Caco-2 (cell line): ENCODE measurements at regions not wholly inside any gene's neighbourhood (a gene's known extent, or its start where the extent isn't known, plus 50 kb on each side); places are given as distances from the start of the nearest gene placed in this dataset.

Experiments
- BruUV-seq: library from RNA; stranded (reverse); fragments of 400-500 nt; replicated peaks from 2 replicates; lab custom pipeline; 2021; lab: Mats Ljungman, UMichigan
- CTCF ChIA-PET: fragments of 300-600 bp; sonication (Branson Sonifier 250); formaldehyde crosslinking; loops from one replicate; lab custom pipeline; 2022; ENCODE audit warnings: antibody characterized with exemption; lab: Charles Lee
- POLR2A ChIA-PET: fragments of 300-600 bp; sonication (Branson Sonifier 250); formaldehyde crosslinking; loops from one replicate; lab custom pipeline; 2022; ENCODE audit warnings: antibody characterized with exemption; lab: Charles Lee
- DNase-seq, 2 experiments: peaks; one replicate each; pipeline versions ENCODE4 v3.0.0 to v3.0.0-alpha.2; 2020 to 2022
- H3K27me3 ChIP-seq: replicated peaks from 2 replicates; pipeline ENCODE4 v1.6.0; 2011; ENCODE audit warnings: low read length; ENCODE audit not compliant: control insufficient read depth, insufficient read depth
- H3K36me3 ChIP-seq: 2 replicates; pipeline ENCODE4 v1.5.1; 2011; ENCODE audit warnings: low read length; ENCODE audit not compliant: control insufficient read depth, insufficient read depth
- H3K4me1 ChIP-seq: fragments of 250-450 bp; sonication (Bioruptor Pico); 2 replicates; pipeline ENCODE4 v1.5.1; 2020; ENCODE audit warnings: mild to moderate bottlenecking
- H3K4me3 ChIP-seq: 2 replicates; pipeline ENCODE4 v1.5.1; 2011; ENCODE audit warnings: low read depth, mild to moderate bottlenecking, control low read depth, low read length
- H3K9me3 ChIP-seq: fragments of 250-450 bp; sonication (Bioruptor Pico); 2 replicates; pipeline ENCODE4 v1.5.1; 2020; ENCODE audit warnings: mild to moderate bottlenecking, moderate library complexity
- H3K27ac Mint-ChIP-seq: one replicate; pipeline ENCODE4 v1.8.0; 2022; ENCODE audit warnings: mixed read lengths; ENCODE audit not compliant: unreplicated experiment
- H3K27me3 Mint-ChIP-seq: one replicate; pipeline ENCODE4 v1.8.0; 2022; ENCODE audit warnings: mixed read lengths; ENCODE audit not compliant: insufficient read depth, unreplicated experiment
- H3K36me3 Mint-ChIP-seq: one replicate; pipeline ENCODE4 v1.8.0; 2022; ENCODE audit warnings: mild to moderate bottlenecking, mixed read lengths; ENCODE audit not compliant: insufficient read depth, unreplicated experiment
- H3K4me1 Mint-ChIP-seq: one replicate; pipeline ENCODE4 v1.8.0; 2022; ENCODE audit warnings: low read depth, mixed read lengths; ENCODE audit not compliant: unreplicated experiment
- H3K4me3 Mint-ChIP-seq: one replicate; pipeline ENCODE4 v1.8.0; 2022; ENCODE audit warnings: mild to moderate bottlenecking, moderate library complexity, mixed read lengths; ENCODE audit not compliant: unreplicated experiment
- H3K9me3 Mint-ChIP-seq: one replicate; pipeline ENCODE4 v1.8.0; 2022; ENCODE audit warnings: mixed read lengths; ENCODE audit not compliant: unreplicated experiment
- intact Hi-C: fragments of 100-400 bp; cut with micrococcal nuclease; formaldehyde crosslinking; loops from one replicate; pipeline ENCODE4 v1.10.0; 2022; ENCODE audit not compliant: unreplicated experiment
- TF ChIP-seq, protein P1 (sequence below), 2 experiments: fragments of 200-600 bp in 1 of 2; IDR thresholded peaks; 1 replicate in 1 of 2; 2 replicates in 1 of 2; pipeline versions ENCODE4 v1.5.1 to v1.8.0; 2011 to 2022; ENCODE audit warnings: antibody characterized with exemption in 1 of 2, control low read depth in 1 of 2, inconsistent platforms in 1 of 2, low read depth in 1 of 2, low read length in 1 of 2, mild to moderate bottlenecking in 1 of 2, moderate library complexity in 1 of 2; ENCODE audit not compliant: insufficient read depth in 1 of 2, severe bottlenecking in 1 of 2, unreplicated experiment in 1 of 2

DNA sequence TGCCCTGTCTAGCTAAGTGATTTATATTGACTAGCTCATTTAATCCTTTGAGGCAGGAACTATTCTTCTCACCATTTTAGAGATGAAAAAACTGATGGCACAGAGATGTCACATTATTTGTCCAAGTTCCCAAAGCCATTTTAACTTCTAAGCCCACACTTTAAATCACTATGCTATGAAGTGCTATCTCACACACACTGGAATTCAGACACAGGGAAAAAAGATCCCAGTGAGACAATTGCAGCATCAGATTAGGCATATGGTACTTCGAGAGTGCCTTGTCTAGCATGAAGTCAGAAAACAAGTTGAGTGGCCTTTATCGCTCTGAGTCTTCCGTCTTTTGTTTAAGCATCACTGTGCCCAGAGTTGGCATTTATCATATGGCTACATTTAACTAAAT, 54.1 kb upstream of the PDE7B start:
- Mint-ChIP-seq H3K36me3 (no peaks in the 10 kb centered on the region), H3K4me3 (no peak overlapping the region), H3K27ac (no peak overlapping the region), H3K4me1 (no peaks in the 10 kb centered on the region), H3K27me3 (peaks cover 3% of the 10 kb centered on the region), H3K9me3 (no peaks in the 10 kb centered on the region)
- POLR2A ChIA-PET: no interaction called here
- Histone ChIP-seq H3K36me3 (no peaks in the 10 kb centered on the region), H3K9me3 (no peaks in the 10 kb centered on the region; the same call in 1 of the 2 replicates), H3K4me3 (no peak overlapping the region), H3K4me1 (no peaks in the 10 kb centered on the region), H3K27me3 (no peaks in the 10 kb centered on the region)
- BruUV-seq: no TSS peak
- DNase-seq: no peak
- intact Hi-C loops: no loop called here
- TF ChIP-seq, protein P1, sequence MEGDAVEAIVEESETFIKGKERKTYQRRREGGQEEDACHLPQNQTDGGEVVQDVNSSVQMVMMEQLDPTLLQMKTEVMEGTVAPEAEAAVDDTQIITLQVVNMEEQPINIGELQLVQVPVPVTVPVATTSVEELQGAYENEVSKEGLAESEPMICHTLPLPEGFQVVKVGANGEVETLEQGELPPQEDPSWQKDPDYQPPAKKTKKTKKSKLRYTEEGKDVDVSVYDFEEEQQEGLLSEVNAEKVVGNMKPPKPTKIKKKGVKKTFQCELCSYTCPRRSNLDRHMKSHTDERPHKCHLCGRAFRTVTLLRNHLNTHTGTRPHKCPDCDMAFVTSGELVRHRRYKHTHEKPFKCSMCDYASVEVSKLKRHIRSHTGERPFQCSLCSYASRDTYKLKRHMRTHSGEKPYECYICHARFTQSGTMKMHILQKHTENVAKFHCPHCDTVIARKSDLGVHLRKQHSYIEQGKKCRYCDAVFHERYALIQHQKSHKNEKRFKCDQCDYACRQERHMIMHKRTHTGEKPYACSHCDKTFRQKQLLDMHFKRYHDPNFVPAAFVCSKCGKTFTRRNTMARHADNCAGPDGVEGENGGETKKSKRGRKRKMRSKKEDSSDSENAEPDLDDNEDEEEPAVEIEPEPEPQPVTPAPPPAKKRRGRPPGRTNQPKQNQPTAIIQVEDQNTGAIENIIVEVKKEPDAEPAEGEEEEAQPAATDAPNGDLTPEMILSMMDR (IDR thresholded peaks at IDR 0.05; ENCODE audit: insufficient read depth in 1 of 2, low read depth in 1 of 2, low read length in 1 of 2, severe bottlenecking in 1 of 2, unreplicated experiment in 1 of 2): no peak
- CTCF ChIA-PET: no interaction called here

DNA sequence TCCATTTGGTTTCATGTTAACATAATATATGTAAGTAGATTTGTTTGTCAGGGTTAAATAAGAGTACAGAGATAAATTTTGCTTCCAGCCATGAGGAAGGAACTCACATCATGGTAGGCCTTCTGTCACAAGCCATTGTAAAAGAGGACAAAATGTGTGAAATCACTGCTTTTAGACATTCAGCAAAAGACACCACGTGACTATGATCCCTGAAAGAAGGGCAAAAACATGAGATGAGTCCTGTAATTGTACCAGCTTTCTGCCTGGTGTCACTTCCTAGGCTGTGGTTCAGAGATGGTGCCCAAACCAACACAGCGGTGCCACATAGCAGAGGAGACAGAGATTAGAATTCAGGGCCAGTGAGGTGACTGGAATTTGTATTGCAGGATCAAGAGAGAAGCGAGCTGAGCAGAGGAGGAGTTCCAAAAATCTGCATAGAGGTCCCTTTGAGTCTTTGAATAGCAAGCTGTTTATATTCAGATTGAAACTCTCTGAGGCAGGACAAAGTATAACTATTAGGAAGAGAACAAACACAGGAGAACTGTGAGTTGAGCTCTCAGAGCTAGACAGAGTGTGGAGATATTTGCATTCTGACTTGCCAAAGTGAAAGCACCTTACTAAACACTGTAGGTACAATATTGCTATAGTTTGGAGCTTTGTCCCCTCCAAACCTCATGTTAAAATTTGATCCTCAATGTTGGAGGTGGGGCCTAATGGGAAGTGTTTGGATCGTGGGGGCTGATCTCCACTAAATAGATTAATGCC, 52.6 kb upstream of the PDE7B start:
- H3K4me1 ChIP-seq: peaks cover 2% of the 10 kb centered on the region; the same call in 1 of the 2 replicates
- Mint-ChIP-seq H3K27me3 (no peaks in the 10 kb centered on the region), H3K4me1 (no peaks in the 10 kb centered on the region), H3K36me3 (no peaks in the 10 kb centered on the region), H3K4me3 (no peak overlapping the region), H3K27ac (no peak overlapping the region), H3K9me3 (no peaks in the 10 kb centered on the region)
- H3K27me3 ChIP-seq: no peaks in the 10 kb centered on the region
- no TSS peak for BruUV-seq
- H3K4me3 ChIP-seq: no peak overlapping the region
- H3K36me3 ChIP-seq: no peaks in the 10 kb centered on the region
- POLR2A ChIA-PET: no interaction called here
- no peak for DNase-seq
- H3K9me3 ChIP-seq: no peaks in the 10 kb centered on the region; the same call in 1 of the 2 replicates
- TF ChIP-seq, protein P1 (IDR thresholded peaks at IDR 0.05; ENCODE audit: insufficient read depth in 1 of 2, low read depth in 1 of 2, low read length in 1 of 2, severe bottlenecking in 1 of 2, unreplicated experiment in 1 of 2): no peak
- intact Hi-C loops: no loop called here
- CTCF ChIA-PET: no interaction called here
